NOMO-1 treated with DMSO at 0.1 percent for 48 hours (cell line): ENCODE measurements at regions not wholly inside any gene's neighbourhood (a gene's known extent, or its start where the extent isn't known, plus 50 kb on each side); places are given as distances from the start of the nearest gene placed in this dataset.

ENCODE experiments used
- DNase-seq: peaks from one replicate; lab custom pipeline; 2025; ENCODE audit not compliant: unreplicated experiment; lab: John Stamatoyannopoulos, UW

- no peak for DNase-seq
Observed at GRCh38 chr4:185921583-185922555, 109.9 kb upstream of the SORBS2 start.

GRCh38 chr4:185924458-185925044 is 112.6 kb upstream of the SORBS2 start:
- DNase-seq, result no peak

- DNase-seq, result no peak
Observed at GRCh38 chr4:185925910-185926360, 113.9 kb upstream of the SORBS2 start.

- DNase-seq, result no peak
Observed at GRCh38 chr4:185931375-185931774, 119.4 kb upstream of the SORBS2 start.

GRCh38 chr4:185931986-185932385 is 120.0 kb upstream of the SORBS2 start:
- no peak for DNase-seq

- DNase-seq, result no peak
Observed at GRCh38 chr4:185932491-185932890, 120.5 kb upstream of the SORBS2 start.

GRCh38 chr4:185933078-185933581 is 121.1 kb upstream of the SORBS2 start:
- no peak for DNase-seq

- DNase-seq, result no peak
Observed at GRCh38 chr4:185936650-185937376, 124.8 kb upstream of the SORBS2 start.

GRCh38 chr4:185938654-185939053 is 126.7 kb upstream of the SORBS2 start:
- no peak for DNase-seq

GRCh38 chr4:185941461-185941860 is 127.5 kb upstream of the TLR3 start:
- no peak for DNase-seq

GRCh38 chr4:185945252-185945651 is 123.7 kb upstream of the TLR3 start:
- no peak for DNase-seq

GRCh38 chr4:185945906-185946305 is 123.0 kb upstream of the TLR3 start:
- DNase-seq, result no peak

GRCh38 chr4:185950891-185951290 is 118.1 kb upstream of the TLR3 start:
- DNase-seq, result no peak

- no peak for DNase-seq
Observed at GRCh38 chr4:185955151-185955770, 113.7 kb upstream of the TLR3 start.

GRCh38 chr4:185955826-185956543 is 113.0 kb upstream of the TLR3 start:
- DNase-seq, result no peak

GRCh38 chr4:185956544-185956940 is 112.4 kb upstream of the TLR3 start:
- DNase-seq, result no peak

GRCh38 chr4:185958094-185958747 is 110.7 kb upstream of the TLR3 start:
- no peak for DNase-seq

- DNase-seq, result no peak
Observed at GRCh38 chr4:185965426-185966384, 103.3 kb upstream of the TLR3 start.

- DNase-seq, result no peak
Observed at GRCh38 chr4:185966549-185966948, 102.4 kb upstream of the TLR3 start.
